Upper lobe of left lung (tissue), 4 donors: ENCODE measurements at regions not wholly inside any gene's neighbourhood (a gene's known extent, or its start where the extent isn't known, plus 50 kb on each side); places are given as distances from the start of the nearest gene placed in this dataset.

Source experiments
- POLR2A ChIP-seq, 4 donors: fragments of 450-650 bp; IDR thresholded peaks; one replicate each; pipeline ENCODE4 v1.5.1; 2016 to 2017; ENCODE audit warnings: antibody characterized with exemption in 4 of 4, mild to moderate bottlenecking in 2 of 4
- POLR2AphosphoS5 ChIP-seq, 2 donors: sonication (generic); formaldehyde crosslinking; IDR thresholded peaks; one replicate each; pipeline ENCODE4 v1.5.1; 2017; ENCODE audit warnings: antibody characterized with exemption in 2 of 2

DNA sequence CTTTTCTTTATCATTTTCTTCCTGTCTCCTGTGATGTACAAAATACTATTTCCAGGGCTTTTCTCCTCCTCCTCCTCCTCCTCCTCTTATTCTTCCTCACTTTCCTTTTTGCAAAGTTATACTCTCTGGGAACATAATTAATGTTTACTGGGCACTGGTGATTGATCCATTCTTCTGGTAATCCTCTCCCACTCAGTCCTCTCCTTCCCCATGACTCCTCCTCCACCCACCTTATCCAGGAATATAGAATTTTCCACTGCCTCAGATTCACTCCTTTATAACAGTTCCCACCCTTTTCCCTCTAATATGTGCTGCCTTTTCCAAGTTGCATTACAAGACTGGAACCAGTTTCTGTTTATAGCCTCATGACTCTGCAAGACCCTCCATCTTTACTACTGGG lies 62.5 kb upstream of the IYD start:
- no peak for TF ChIP-seq POLR2AphosphoS5 (IDR thresholded peaks at IDR 0.05)
- no peak for TF ChIP-seq POLR2A (IDR thresholded peaks at IDR 0.05)
